Globus pallidus (tissue), 1 donor: ENCODE measurements at regions not wholly inside any gene's neighbourhood (a gene's known extent, or its start where the extent isn't known, plus 50 kb on each side); places are given as distances from the start of the nearest gene placed in this dataset.
"Not testable (repeated sequence)": the region's sequence is repeated elsewhere in the genome, so short reads cannot be mapped to it uniquely, and the experiment has no call there.

Source experiments
- DNase-seq: peaks from one replicate; pipeline ENCODE4 v3.0.0-alpha.2; 2015; ENCODE audit warnings: low spot score

DNA sequence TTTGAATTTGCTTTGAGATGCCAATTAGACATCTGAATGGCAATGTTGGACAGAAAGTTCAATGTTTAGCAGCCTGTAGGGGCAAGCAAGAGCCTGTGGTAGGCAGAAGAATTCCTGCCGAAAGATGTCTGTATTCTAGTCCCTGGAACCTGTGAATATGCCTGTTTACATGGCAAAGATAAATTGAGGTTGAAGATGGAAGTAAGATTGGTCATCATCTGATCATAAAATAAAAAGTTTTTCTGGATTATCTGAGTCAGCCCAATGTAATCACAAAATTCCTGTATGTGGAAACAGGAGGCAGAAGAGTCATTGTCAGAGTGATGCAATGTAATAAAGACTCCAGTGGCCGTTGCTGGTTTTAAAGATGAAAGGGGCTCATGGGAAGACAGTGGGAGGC, 430.5 kb downstream of the MDFIC start:
- no peak for DNase-seq

- no peak for DNase-seq
Measured at GRCh38 chr7:115350764-115351163, 428.9 kb downstream of the MDFIC start.

GRCh38 chr7:115349635-115350034, 427.7 kb downstream of the MDFIC start:
- DNase-seq: no peak

DNA sequence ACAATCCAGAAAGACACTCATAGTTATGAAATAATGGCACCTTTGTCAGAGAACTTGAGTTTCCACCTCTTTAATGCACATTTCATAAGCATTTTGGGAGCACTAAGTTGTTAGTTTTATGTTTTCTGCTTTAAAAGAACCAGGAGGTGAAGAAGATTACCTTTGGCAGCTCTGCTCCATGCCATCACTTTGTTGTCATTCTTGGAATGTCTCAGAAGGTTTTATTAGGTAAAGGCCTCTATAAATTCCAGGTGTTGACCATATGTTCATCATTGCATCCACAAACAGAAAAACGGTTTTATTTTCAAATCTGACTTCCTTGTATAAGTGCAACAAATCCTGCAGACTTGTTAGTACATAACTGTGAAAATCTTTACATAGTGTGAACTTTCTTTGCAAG, 424.8 kb downstream of the MDFIC start:
- no peak for DNase-seq

- DNase-seq: no peak
Measured at GRCh38 chr7:115340828-115341227, 418.9 kb downstream of the MDFIC start.

- DNase-seq: no peak
Measured at GRCh38 chr7:115338016-115338415, 416.1 kb downstream of the MDFIC start.

- DNase-seq: no peak
Measured at GRCh38 chr7:115332691-115333090, 410.8 kb downstream of the MDFIC start.

DNA sequence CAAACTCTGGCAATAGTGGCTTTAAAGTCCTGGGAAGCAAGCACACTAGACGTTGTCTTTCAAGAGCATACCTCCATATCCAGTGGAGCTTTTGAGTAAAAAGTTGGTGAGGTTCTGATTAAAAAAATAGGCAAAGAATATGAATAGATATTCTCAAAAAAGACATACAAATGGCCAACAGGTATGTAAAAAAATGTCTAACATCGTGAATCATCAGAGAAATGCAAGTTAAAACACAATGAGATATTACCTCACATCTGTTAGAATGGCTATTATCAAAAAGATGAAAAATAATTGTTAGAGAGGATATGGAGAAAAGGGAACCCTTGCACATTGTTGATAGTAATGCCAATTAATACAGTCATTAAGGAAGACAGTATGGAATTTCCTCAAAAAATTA, 407.1 kb downstream of the MDFIC start:
- no peak for DNase-seq

DNA sequence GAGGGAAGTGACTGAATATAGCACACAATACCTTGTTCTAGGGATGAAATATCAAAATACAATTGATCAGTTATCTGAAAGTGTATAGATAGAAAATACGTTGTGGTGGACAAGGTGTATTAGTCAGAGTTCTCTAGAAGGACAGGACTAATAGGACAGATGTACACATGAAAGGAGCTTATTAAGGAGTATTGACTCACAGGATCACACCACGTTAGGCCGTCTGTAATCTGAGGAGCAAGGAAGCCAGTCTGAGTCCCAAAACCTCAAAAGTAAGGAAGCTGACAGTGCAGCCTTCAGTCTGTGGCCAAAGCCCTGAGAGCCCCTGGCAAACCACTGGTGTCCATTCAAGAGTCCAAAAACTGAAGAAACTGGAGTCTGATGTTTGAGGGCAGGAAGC, 406.1 kb downstream of the MDFIC start:
- DNase-seq: no peak

DNA sequence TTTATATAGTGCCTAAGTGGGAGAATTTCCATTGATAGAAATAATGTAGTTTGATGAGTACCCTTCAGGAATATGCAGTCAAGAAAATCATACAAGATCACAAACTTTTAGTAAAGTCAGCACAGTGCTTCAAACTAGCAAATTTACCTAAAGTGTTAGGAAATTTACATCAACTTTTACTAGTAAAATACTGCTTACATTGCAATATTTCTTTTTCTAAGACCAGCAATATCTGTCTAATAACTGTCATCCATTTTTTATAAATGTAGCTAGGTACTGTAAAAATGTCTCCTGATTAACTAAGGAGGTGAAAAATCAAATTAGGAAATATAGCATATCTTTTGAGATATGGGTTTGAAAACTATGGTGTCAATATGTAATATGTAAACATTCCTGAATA, 405.4 kb downstream of the MDFIC start:
- DNase-seq: no peak

- DNase-seq: no peak
Measured at GRCh38 chr7:115319541-115319940, 397.6 kb downstream of the MDFIC start.

DNA sequence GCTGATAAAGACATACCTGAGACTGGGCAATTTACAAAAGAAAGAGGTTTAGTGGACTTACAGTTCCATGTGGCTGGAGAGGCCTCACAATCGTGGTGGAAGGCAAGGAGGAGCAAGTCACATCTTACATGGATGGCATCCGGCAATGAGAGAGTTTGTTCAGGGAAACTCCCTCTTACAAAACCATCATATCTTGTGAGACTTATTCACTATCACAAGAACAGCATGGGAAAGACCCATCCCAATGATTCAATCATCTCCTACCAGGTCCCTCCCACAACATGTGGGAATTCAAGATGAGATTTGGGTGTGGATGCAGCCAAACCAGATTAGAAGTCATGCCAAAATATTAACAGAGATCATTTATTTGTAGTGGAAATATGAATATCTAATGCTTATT, 388.4 kb downstream of the MDFIC start:
- DNase-seq: not testable (repeated sequence)

GRCh38 chr7:115306586-115306985, 384.7 kb downstream of the MDFIC start:
- DNase-seq: no peak

DNA sequence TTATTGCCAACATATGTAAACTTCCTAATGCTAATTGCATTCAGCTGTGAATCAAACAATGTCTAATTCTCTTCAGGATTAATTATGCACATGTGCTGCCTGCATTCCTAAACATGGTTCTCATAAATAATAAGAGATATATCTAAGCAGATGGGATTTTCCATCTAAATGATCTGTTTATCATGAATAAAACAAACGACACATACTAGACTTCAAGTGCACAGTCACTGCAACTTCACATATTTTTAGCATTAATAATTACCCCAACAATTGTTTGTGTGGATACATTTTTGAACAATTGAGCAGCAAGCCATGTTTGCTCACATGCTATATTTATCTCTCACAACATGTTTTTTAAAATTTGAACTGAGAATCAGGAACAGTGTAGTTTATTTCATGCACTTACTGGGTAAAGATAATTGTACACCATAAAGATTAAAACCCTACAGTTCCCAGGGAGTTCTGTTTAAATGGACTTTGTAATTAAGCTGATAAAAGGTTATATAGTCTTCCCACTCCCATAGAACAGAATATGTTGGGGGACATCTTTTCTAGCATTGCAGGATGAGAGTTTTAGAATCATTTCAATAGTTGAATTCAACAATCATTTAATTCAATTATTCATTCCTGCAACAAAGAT, 378.5 kb downstream of the MDFIC start:
- no peak for DNase-seq

DNA sequence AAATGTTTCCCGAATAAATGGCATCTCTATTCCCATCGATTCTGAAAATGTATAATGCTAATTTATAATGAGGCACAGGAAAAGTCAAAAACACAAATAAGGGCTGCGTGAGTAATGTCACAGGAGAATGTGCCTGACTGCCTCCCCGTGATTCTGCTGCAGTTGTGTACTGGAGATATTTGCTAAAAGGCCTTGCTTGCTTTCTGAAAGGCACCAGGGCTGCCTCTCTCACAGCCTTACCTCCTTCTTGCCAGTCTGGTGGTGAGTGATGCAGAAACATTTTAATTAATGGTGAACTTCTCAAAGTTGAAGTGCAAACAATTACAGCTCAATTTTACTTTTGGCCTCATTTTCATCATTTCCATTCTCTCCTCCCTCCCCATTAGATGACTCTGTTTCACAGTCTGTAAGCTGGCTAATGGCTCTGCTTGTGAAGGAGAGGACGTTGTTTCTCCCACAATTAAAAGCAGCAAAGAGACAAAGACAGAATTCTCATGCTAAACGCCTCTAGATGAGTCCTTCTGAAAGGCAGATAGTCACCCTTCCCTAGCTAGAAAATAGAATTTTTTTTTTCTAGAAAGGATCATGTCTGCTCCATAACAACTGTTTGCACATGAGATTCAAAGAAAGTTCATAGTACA, 377.6 kb downstream of the MDFIC start:
- no peak for DNase-seq

DNA sequence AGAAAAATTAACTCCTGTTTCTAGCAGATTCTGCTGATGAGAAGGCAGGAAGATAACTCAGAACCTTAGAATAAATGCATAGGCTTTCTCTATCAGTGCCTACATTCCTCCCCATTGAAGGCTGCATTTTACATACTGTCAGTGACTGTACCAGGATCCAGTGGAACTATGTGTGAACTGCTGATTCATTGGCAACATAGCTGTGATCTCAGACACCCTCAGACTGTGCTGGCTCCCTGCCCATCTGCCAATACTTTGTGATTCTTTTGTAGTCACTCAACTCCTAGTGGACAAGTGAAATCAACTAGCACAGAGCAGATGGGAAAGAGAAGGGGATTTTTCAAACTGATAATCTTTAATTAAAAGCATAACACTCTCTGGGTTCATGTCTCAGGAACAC, 375.8 kb downstream of the MDFIC start:
- no peak for DNase-seq

- DNase-seq: no peak
Measured at GRCh38 chr7:115293628-115294240, 371.8 kb downstream of the MDFIC start.

DNA sequence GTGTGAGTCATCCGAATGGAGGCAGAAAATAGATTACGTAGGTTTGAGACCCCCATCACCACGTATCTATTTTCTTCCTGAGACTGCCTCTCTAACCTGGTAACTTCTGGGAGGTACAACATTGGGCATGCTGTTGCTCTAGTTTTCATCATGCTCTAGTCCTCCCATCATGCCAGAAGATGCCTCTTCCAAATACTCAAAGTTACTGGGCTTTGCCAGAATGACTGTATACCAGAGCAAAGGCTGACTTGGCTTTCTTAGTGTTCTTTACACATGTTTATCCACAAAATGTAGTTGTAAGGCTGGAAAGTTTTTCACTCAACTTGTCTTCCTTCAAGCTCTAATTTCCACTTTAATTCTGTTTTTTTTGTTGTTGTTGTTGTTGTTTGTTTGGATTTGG, 370.5 kb downstream of the MDFIC start:
- no peak for DNase-seq

DNA sequence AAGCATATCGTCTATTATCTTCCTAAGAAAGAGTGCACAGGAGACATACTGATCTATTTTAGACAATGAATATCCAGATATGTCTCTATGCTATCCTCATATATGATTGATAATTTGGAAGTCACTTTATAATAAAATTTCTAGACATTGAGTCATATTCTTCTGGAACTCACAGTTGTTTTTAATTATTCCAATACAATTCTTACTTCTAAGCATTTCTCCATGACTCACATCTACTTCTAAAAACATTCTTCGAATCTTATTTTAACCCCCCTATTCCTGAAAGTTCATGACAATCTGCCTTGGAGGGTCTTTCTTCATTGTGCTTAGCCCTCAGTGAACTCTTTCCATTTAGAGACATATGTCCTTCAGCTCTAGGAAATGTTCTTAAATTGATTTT, 368.1 kb downstream of the MDFIC start:
- DNase-seq: no peak

GRCh38 chr7:115276791-115277190, 354.9 kb downstream of the MDFIC start:
- DNase-seq: no peak

- DNase-seq: not testable (repeated sequence)
Measured at GRCh38 chr7:115273855-115274254, 352.0 kb downstream of the MDFIC start.

DNA sequence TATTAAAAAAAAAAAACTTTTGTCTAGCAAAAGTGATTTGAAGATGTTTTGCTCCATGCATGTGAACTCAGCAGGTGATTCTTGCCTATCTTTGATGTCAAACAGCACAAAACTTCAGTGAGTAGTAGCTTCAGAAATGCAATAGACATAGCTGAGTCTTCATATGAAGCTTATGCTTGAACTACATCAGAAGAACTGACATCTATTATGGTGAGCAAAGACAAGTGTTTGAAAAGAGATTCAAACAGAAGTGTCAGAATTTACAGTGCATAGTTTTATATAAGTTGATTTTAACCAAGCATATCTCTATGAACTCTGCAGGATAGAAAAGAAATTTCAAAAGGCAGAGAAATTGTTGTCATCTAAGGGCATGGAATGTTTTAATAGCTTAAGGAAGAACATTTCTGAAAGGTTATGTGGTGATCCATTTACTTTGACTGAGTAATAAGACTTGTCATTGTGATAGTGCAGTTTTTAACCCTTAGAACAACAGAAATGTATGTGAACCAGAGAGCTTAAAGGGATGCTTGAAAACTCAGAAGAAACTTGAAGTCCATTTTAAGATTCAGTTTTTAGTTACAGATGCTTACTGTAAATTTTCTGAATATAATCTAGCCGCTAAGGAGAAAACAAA, 351.4 kb downstream of the MDFIC start:
- no peak for DNase-seq
